ENCODE measurements at regions not wholly inside any gene's neighbourhood (a gene's known extent, or its start where the extent isn't known, plus 50 kb on each side); places are given as distances from the start of the nearest gene placed in this dataset.

GRCh38 chr5:135133698-135134515 lies 99.9 kb upstream of the PITX1 start (continued):
- no peak for TF ChIP-seq ZBTB40 (IDR thresholded peaks at IDR 0.05)
- TF ChIP-seq ZBTB40 (CRISPR knock-in tag; IDR thresholded peaks at IDR 0.05): 0 out of 2 replicates have a peak, but pooled peaks have one; percentile 15
- TF ChIP-seq ZNF784 (CRISPR knock-in tag; IDR thresholded peaks at IDR 0.05; ENCODE audit: borderline replicate concordance): peak; percentile 48; the same call in 1 of the 2 replicates
- no peak for TF ChIP-seq DZIP1 (CRISPR knock-in tag; IDR thresholded peaks at IDR 0.05)
- no peak for TF ChIP-seq ZNF839 (CRISPR knock-in tag; IDR thresholded peaks at IDR 0.05; ENCODE audit: borderline replicate concordance)
- peak; percentile 23; the same call in 1 of the 2 replicates for TF ChIP-seq FOXP4 (CRISPR knock-in tag; IDR thresholded peaks at IDR 0.05)
- TF ChIP-seq TFE3 (CRISPR knock-in tag; IDR thresholded peaks at IDR 0.05): no peak
- peak; percentile 37; the same call in 1 of the 2 replicates for TF ChIP-seq BORCS8-MEF2B (CRISPR knock-in tag; IDR thresholded peaks at IDR 0.05)
- TF ChIP-seq ZNF20 (CRISPR knock-in tag; IDR thresholded peaks at IDR 0.05): no peak
- no peak for TF ChIP-seq PLRG1 (conservative IDR thresholded peaks at IDR 0.05)

Measured in HepG2 (cell line).